HG03520 (cell line): ENCODE measurements at regions not wholly inside any gene's neighbourhood (a gene's known extent, or its start where the extent isn't known, plus 50 kb on each side); places are given as distances from the start of the nearest gene placed in this dataset.

Experiments
- ATAC-seq: cut with Tn5 transposase; IDR thresholded peaks from one replicate; pipeline ENCODE4 v1.9.1; 2021; ENCODE audit warnings: mild to moderate bottlenecking, moderate library complexity; ENCODE audit not compliant: unreplicated experiment

DNA sequence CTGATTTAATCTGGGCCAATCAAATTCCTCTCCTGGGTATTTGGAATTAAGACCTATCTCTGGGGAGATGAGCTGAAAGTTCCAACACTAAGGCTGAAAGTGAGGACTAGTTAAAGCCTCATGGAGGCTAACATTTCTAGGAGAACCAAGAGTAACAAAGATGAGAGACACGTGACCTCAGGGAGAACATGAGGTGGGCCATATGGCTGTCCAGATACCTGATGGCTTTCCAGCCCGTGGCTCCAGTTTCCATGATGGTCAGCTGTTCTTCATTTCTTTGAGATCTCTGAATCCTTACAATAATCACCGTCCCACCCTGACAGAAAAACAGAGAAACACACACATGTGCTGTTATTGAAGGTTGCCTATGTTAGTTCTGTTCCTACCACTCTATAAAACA is 66.1 kb downstream of the LEPR start:
- no peak for ATAC-seq

DNA sequence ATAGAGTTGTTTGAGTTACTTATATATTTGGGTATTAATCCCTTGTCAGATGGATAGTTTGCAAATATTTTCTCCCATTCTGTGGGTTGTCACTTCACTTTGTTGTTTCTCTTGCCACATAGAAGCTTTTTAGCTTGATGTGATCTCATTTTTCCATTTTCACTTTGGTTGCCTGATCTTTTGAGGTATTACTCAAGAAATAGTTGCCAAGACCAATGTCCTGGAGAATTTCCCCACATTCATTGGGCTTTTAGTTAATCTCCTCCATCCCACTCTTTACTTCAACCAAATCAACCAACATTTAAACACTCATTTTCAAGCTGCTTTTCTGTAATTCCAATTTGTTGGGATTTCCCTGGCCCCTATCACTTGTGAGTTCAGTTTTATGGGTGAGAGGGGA is 69.0 kb downstream of the LEPR start:
- no peak for ATAC-seq

DNA sequence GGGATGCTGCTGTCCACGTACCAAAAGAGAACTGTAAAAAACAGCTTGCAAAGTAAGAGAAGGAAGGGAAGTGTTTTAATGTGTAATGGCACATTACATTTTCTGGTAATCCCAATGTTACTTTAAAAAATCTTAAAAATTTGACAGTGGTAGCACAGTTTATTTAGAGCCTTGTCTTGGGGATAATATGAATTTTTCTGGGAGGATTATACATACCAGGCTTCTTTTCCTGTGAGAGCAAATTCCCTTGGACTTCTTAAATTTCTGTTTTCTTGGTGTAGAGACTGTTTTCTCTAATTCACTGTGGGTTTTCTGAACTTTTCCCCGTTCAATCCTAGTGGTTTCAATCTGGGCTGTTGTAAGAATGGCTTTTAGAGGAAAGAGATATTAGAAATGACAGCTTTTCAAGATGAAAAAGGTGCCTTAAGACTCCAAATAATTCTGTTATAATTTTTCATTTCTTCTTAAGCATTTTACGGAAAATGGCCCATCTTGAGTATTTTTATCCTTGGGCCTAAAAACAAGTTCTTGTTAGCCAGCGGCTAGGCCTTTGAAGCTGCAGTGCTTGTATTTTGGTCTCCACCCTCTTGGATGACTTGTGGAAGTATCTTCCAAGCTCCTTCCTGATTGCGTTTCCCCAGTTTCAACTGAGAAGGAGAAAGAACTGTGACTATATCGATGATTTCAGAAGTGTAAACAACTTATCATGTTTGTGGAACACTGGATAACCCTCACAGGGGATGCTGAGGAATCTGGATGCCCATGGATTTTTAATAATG is 70.0 kb downstream of the LEPR start:
- no peak for ATAC-seq

DNA sequence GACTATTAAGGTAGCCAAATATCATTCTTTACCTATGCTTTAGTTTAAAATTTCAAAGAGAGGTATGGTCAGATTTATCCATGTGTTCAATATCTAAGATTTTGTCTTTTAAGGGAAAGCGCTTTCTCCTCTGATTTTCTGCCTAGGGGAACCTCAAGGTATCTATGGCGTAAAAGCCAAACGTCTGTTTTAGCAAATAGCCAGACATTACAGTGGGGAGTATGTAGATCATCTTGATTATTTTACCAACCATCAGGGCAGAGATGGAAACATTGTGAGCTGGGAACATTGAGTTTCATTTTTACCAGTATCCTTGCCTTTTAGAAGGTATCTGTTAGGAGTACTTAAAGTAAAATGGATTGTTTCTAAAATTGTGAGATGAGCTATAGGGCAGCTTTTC is 71.0 kb downstream of the LEPR start:
- no peak for ATAC-seq

DNA sequence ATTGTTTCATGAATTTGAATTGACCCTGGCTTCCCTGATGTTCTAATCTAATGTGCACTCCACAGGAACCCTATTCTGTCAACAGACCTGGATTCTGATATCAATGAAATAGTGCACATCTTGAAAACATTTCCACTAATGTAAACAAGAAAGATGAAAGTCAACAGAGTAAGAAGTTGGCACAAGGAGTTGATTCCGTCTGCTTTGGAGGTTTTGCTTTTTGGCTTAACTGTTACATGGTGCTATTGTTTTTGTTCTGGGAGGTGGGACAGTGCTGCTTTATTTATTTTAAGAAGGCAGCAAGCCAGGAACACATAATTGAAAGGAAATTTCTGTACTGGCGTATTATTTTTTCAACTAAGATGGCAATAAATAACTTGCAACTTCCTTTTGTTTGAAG is 73.3 kb downstream of the LEPR start:
- ATAC-seq, result no peak

DNA sequence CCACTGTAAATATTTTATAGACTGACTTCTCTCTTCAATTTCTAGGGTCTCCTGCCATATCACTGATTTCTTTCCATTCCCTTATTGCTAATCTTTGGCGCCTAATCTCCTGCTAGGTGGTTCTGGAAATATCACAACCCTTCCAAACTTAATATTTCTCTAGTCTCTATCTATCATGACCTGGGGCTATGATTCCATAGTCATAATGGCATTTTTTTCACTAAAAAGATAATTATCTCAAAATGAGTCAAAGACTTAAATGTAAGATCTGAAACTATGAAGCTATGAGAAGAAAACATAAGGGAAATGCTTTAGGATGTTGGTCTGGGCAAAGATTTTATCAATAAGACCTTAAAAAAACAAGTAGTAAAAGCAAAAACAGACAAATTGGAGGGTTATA is 74.2 kb downstream of the LEPR start:
- ATAC-seq, result no peak

DNA sequence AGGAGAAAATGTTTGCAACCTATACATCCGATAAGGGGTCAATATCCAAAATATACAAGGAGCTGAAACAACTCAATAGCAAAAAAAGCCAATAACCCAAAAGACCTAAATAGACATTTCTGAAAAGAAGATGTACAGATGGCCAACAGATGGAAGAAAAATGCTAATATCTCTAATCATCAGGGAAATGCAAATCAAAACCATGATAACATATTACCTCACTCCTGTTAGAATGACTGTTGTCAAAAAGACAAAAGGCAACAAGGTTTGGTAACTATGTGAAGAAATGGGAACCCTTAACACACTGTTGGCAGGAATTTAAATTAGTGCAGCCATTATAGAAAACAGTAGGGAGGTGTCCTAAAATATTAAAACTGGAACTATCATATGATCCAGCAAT is 74.7 kb downstream of the LEPR start:
- ATAC-seq, result no peak

DNA sequence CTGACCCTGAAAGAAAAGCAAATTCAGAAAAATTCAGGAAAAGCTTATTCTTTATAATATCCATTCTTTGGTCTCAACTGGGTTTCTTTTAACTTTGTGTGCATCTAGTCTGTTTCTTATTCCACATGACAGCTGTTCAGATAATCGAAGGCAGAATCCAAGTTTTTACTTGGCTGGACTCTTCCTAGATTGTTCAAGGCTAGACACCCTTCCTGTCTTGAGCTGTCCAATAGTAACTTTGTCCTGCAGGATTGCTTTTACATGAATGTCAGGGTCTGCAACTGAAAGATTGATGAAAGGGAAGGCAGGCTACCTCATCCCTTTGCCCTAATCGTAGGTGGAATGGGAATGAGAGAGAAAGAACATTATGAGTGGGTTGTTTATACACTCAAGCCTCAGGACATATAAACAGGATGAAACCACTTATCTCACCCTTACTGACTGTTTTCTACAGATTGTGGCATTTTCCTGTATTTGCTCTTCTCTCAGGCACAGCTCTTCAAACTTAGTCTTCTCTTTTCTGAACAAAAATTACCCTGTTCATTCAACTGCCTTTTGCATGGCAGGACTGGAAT is 76.9 kb downstream of the LEPR start:
- no peak for ATAC-seq

DNA sequence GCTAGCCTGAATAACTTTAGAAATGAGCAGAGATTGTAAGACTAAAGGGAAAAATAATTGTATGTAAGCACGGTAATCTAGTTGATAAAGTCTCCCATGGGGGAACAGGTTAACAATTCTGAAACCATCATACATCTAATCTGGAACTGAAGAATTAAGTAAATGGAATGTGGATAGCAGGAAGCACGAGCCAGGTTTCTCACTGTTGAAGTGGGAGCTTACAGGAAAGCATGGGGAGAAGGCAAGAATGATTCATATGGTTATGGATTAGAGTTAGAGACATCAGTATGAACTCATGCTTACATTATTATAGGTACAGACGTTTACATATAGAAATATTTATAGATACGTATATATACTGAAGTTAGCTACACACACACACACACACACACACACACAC is 83.0 kb downstream of the LEPR start:
- ATAC-seq, result no peak

DNA sequence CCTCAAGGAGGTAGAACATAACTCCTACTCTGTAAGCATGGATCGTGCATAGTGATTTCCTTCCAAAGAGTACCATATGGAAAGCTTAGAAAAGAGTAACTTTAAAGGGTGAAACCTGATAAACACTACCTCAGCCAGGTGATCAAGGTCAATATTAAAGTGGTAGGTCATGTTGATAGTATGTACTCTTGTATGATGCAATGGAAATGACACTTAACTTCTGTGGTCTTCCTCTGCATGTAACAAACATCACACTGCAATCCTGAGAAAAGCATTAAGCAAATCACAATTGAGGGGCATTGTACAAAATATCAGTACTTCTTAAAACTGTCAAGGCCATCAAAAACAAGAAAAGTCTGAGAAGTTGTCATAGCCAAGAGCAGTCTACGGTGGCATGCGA is 83.8 kb downstream of the LEPR start:
- no peak for ATAC-seq

DNA sequence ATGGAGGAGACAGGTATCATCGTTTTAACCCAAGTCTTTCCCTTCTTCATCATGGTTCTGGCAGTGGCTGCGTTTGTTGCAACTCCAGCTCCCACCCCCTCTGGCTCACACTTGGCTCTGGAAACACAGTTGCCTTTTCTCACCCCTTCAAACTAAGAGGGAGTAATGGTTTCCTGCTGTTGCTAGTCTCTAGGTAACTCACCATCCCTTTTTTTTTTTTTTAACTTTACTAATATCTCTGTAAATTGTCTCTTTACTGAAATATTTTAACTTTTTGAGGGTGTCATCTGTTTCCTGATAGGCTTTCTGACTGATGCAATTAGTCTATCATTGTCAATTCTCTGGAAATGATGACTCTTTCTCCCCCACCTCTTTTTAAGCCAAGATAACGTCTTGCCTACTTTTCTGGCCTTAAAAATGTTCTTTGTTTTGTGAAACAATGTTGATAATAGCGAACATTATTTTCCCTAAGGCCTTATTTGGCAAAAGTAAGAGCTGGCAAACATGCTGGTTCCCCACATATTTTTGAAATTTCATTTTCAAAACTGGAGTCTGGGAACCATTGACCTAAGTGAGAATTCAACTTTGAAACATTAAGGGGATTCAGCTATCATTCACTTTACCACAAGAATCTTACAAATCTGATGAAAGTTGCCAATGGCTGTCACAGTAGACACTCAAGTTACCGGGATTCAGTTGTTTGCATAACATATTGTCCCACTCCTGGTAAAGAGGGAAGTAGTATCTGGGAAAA is 85.3 kb downstream of the LEPR start:
- no peak for ATAC-seq

DNA sequence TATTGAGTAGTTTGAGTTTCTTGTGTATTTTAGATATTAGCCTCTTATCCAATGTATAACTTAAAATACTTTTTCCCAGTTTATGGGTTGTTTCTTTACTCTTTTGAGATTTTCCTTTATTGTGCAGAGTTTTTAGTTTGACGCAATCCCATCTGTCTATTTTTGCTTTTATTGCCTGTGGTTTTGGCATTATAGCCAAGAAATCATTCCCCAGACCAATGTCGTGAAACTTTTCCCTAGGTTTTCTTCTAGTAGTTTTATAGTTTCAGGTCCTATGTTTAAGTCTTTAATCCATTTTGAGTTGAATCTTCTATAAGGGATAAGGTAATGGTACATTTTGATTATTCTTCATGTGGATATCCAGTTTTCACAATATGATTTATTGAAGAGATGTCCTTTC is 87.6 kb downstream of the LEPR start:
- no peak for ATAC-seq

DNA sequence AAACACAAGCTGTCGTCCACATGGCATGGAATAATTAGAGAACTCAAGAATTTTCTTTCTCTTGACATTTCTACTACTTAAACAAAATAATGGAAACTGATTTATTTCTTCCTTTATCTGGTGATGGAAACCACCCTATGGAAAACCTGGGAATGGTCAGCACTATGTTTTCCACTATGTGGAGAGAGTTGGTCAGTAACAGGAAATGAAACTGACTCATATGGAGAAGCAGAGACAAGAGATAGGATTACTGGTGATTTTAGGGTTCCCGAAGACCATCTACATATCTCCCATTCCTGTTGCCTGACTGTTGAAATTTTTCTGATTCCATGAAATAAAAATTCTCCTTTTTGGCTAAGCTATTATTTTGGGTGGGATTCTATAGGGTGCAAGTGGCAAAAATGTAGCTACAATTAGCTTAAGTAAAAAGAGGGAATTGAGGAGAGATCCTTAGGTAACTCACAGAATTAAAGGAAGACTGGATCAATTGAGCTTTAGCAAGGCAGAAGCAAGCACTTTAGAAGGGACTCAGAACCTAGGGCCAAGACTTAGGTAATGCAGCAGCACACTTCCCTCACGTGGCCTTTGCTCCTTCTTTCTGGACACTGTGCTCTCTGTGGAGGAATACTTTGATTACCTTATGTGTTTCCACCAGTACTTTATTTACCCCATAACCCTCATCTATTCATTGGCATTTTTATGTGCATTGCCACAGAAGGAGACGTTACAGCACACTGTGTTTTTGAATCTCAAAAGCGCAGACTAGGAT is 89.6 kb downstream of the LEPR start:
- ATAC-seq, result no peak

DNA sequence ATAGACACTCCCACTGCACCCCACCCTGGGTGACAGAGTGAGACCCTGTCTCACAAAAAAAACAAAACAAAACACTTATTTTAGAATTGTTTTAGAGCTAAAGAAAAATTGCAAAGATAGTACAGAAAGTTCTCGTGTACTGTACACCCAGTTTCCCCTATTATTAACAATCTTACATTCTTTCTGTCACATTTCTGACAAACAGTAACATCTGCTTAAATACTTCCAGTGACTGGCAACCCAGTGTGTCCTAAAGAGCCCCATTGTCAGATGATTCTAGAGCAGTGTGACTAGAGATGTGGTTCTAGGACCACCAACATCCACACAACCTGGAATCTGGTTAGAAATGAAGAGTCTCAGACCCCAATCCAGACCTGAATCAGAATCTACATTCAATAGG is 90.5 kb downstream of the LEPR start:
- no peak for ATAC-seq

DNA sequence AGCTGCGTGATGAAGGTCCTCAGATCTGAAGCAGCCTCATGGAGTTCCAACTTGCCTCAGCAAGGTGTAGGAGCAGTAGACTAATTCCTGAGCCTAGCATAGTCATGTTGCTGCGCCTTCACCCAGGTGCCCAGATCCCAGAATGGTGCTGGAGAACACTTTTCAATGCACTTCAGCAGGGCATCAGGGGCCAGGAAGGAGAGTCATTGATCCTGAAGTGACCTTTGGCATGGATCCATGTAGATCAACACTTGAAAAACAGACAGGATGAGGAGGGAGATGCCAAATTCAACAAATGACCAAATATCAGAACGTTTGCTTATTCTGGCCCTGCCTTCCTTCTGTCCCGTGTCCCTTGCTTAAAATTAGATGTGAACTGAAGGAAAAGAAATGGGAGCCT is 91.9 kb downstream of the LEPR start:
- ATAC-seq, result no peak

DNA sequence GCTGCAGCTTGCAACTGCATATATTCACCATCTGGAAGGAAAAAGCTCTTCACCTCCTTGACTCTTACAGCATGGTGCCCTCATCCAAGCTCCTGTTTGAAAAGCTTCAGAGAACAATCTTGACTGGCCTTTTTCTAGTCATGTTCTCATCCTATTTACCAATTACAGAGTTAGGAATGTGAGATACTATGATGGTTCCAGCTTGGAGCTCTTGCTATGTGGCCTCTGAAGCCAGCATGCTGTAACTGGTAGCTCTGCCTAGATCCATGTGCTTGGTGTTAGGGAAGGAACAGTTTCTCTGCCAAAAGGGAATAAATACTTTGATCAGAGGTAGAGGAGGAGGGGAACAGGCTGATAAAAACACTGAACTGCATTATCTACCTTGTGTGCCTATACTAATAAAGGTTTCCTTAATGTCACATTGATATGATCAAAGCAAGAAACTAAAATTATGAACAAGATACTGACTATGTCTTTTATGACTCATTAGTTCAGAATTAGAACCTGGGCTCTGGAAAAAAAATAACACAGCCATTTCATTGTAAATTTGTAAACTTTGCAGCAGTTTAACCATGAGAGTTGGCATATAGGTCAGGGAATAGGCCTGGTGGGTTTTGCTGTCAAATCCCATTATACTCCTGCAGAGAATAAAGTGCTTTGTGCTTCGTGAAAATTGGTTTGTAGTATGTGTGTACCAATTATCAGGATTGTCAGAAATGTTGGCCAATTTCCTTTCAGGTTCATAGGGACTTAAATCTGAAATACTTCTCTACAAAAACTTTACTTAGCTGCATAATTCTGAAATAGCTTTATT is 92.7 kb downstream of the LEPR start:
- no peak for ATAC-seq

DNA sequence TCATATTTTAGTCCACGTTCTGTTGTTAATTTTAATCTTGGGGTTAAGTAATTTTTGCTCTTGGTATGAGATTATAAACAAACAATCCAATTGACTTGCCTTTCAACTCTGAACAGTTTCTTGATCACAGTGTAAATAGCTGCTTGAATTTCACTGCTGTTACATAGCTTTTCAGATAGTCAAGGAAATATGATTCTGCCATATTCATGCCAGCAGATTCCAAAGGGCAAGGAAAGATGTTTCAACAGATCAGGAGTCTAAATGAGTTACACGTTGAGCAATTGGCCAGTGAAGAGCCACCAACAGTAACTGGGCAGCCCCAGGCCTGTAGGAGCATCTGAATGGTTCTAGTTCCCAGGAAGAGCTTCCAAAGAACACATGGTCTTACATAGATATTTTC is 93.6 kb downstream of the LEPR start:
- no peak for ATAC-seq

DNA sequence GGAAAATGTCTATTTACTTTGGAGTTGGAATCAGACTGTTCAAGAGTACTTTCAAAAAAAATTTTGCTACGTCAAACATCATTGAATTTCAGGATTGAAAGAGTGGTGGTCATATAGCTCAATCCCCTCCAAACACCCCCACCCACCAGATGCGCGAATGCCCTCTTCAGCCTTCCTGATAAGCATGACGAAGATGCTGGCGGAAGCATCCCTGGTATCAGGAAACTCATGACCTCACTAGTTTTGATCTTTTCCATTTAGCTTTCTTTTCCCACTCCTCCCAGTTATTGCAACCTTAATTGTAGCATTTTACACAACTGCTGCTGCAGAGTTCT is 104.4 kb downstream of the LEPR start:
- ATAC-seq, result no peak

DNA sequence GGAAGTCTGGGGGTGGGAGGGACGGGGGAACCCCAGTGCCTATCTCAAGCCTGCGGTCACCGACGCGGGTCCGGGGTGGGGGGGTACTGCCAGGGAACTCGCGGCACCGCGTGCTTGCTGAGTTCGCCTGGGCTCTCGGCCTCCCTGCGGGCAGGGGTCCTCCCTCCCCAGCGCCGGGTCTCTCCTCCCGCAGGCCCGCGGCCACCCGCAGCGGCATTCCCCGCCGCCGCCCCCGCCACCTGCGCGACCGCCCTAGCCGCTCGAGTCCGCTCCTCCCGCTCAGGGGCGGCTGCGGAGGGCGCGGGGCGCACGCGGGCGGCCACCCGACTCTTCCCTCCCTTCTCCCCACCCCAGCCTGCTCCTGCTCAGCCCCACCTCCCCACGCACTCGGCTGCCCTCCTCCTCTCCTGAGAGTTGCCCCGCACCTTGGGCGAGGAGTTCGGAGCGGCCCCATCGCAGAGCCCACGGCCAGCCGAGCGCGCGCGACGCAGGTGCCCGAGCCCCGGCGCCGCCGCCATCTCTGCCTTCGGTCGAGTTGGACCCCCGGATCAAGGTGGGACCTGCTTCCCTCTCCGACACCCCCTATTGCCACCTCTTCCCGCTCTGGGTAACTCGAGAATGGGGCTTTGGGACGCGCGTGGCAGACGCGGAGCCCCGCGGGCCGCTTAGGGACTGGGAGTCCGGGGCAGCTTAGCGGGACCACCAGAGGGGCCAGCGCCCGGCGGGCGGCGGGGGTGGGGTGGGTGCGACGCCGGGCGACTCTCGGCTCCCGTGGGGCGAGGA is 105.0 kb downstream of the LEPR start:
- no peak for ATAC-seq

DNA sequence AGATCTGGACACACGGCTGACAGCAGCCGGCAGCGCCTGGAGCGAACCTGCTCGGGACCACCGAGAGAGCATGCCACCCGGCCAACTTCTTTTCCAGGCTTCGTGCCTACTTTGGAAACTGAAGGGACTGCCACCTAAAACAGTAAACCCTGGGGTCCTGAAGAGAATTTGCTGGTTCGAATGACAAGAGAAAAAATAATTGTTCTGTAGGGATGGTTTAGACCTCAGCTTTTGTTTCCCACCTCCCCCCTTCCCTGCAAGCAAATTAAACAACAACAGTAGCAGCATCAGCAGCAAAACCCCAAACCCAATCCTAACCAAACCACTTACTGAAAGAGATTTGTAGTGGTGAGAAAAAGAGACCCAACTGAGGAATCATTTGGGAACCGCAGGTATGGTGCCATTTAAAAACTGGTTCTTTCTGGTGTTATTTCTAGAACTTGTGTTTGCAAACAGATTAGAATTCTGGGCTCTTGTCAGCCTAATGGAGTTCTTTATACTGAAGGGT is 105.6 kb downstream of the LEPR start:
- ATAC-seq, result no peak
